Non-pigmented ciliary epithelial cell (primary cell): ENCODE measurements at regions not wholly inside any gene's neighbourhood (a gene's known extent, or its start where the extent isn't known, plus 50 kb on each side); places are given as distances from the start of the nearest gene placed in this dataset.
"Not testable (repeated sequence)": the region's sequence is repeated elsewhere in the genome, so short reads cannot be mapped to it uniquely, and the experiment has no call there.

Experiments used
- DNase-seq: peaks from one replicate; pipeline ENCODE4 v3.0.0-alpha.2; 2010; ENCODE audit warnings: low read depth

- not testable (repeated sequence) for DNase-seq
Observed at GRCh38 chr17:45586651-45586934, 96.1 kb upstream of the PLEKHM1 start.

GRCh38 chr17:45592433-45592923 is 102.0 kb upstream of the PLEKHM1 start:
- not testable (repeated sequence) for DNase-seq

- not testable (repeated sequence) for DNase-seq
Observed at GRCh38 chr17:45596347-45596746, 105.8 kb upstream of the PLEKHM1 start.

- DNase-seq, result not testable (repeated sequence)
Observed at GRCh38 chr17:45600052-45601012, 109.8 kb upstream of the PLEKHM1 start.

- not testable (repeated sequence) for DNase-seq
Observed at GRCh38 chr17:45601013-45601412, 110.5 kb upstream of the PLEKHM1 start.

GRCh38 chr17:45601605-45602539 is 111.4 kb upstream of the PLEKHM1 start:
- not testable (repeated sequence) for DNase-seq

GRCh38 chr17:45605751-45606150 is 115.2 kb upstream of the PLEKHM1 start:
- DNase-seq, result not testable (repeated sequence)

- DNase-seq, result not testable (repeated sequence)
Observed at GRCh38 chr17:45619984-45620405, 129.5 kb upstream of the PLEKHM1 start.

- DNase-seq, result not testable (repeated sequence)
Observed at GRCh38 chr17:45620468-45620867, 129.9 kb upstream of the PLEKHM1 start.

GRCh38 chr17:45621087-45621486 is 130.6 kb upstream of the PLEKHM1 start:
- not testable (repeated sequence) for DNase-seq

GRCh38 chr17:45622295-45622694 is 131.8 kb upstream of the PLEKHM1 start:
- DNase-seq, result not testable (repeated sequence)

GRCh38 chr17:45628019-45628418 is 137.5 kb upstream of the PLEKHM1 start:
- DNase-seq, result no peak

GRCh38 chr17:45631941-45632340 is 141.4 kb upstream of the PLEKHM1 start:
- no peak for DNase-seq

- DNase-seq, result no peak
Observed at GRCh38 chr17:45639297-45639849, 144.7 kb upstream of the CRHR1 start.

GRCh38 chr17:45640141-45640850 is 143.8 kb upstream of the CRHR1 start:
- DNase-seq, result peak; percentile 43

GRCh38 chr17:45641541-45641940 is 142.6 kb upstream of the CRHR1 start:
- no peak for DNase-seq

GRCh38 chr17:45643591-45643990 is 140.5 kb upstream of the CRHR1 start:
- no peak for DNase-seq

GRCh38 chr17:45644637-45645036 is 139.5 kb upstream of the CRHR1 start:
- DNase-seq, result not testable (repeated sequence)

- no peak for DNase-seq
Observed at GRCh38 chr17:45645330-45645729, 138.8 kb upstream of the CRHR1 start.

- DNase-seq, result no peak
Observed at GRCh38 chr17:45646288-45646988, 137.7 kb upstream of the CRHR1 start.

GRCh38 chr17:45648642-45649041 is 135.5 kb upstream of the CRHR1 start:
- no peak for DNase-seq
